ENCODE measurements at regions not wholly inside any gene's neighbourhood (a gene's known extent, or its start where the extent isn't known, plus 50 kb on each side); places are given as distances from the start of the nearest gene placed in this dataset.

GRCh38 chr4:54539500-54540029 is 118.2 kb upstream of the KIT start:
- no peak overlapping the region for H3K9ac ChIP-seq (ENCODE audit: low read length in 3 of 3)
- H3K36me3 ChIP-seq (ENCODE audit: control insufficient read depth in 2 of 3, insufficient read depth in 3 of 3, low read length in 3 of 3) = no peaks in the 10 kb centered on the region
- no peaks in the 10 kb centered on the region for H3K27me3 ChIP-seq (ENCODE audit: control insufficient read depth, insufficient read depth, low read length)
- DNase-seq (peak; percentile 80 to 86 (median 83)), FAIRE-seq (no peak)
- peaks cover 0 to 5% (median 0%) of the 10 kb centered on the region in 3 donors for H3K4me1 ChIP-seq (ENCODE audit: control insufficient read depth in 2 of 3, insufficient read depth in 2 of 3, low read depth in 1 of 3, low read length in 3 of 3)
- intact Hi-C loops (cut with DNase I) = no loop called here
- no peak for TF ChIP-seq CTCF (IDR thresholded peaks at IDR 0.05; ENCODE audit: borderline replicate concordance, extremely low read depth, insufficient read depth)
- H3K4me3 ChIP-seq (ENCODE audit: low read length in 3 of 3) = peak overlapping the region; percentile 21 to 53 (median 51)
- H3K27ac ChIP-seq (ENCODE audit: low read depth in 2 of 2, low read length in 2 of 2) = no peak overlapping the region
- H3K9me3 ChIP-seq (ENCODE audit: control insufficient read depth in 2 of 3, insufficient read depth in 1 of 3, low read length in 3 of 3) = no peaks in the 10 kb centered on the region

GRCh38 chr4:54540931-54541330 is 116.8 kb upstream of the KIT start:
- no peak for DNase-seq
- H3K4me1 ChIP-seq (ENCODE audit: control insufficient read depth in 2 of 3, insufficient read depth in 2 of 3, low read depth in 1 of 3, low read length in 3 of 3) = peaks cover 0 to 5% (median 0%) of the 10 kb centered on the region in 3 donors
- no peaks in the 10 kb centered on the region for H3K9me3 ChIP-seq (ENCODE audit: control insufficient read depth in 2 of 3, insufficient read depth in 1 of 3, low read length in 3 of 3)
- no peak for TF ChIP-seq CTCF (IDR thresholded peaks at IDR 0.05; ENCODE audit: borderline replicate concordance, extremely low read depth, insufficient read depth)
- no peak overlapping the region for H3K9ac ChIP-seq (ENCODE audit: low read length in 3 of 3)
- H3K36me3 ChIP-seq (ENCODE audit: control insufficient read depth in 2 of 3, insufficient read depth in 3 of 3, low read length in 3 of 3) = no peaks in the 10 kb centered on the region
- H3K4me3 ChIP-seq (ENCODE audit: low read length in 3 of 3) = no peak overlapping the region
- FAIRE-seq = no peak
- H3K27me3 ChIP-seq (ENCODE audit: control insufficient read depth, insufficient read depth, low read length) = no peaks in the 10 kb centered on the region
- H3K27ac ChIP-seq (ENCODE audit: low read depth in 2 of 2, low read length in 2 of 2) = no peak overlapping the region
- intact Hi-C loops (cut with DNase I) = no loop called here

GRCh38 chr4:54541426-54542118 is 116.2 kb upstream of the KIT start:
- peaks cover 0 to 5% (median 0%) of the 10 kb centered on the region in 3 donors for H3K4me1 ChIP-seq (ENCODE audit: control insufficient read depth in 2 of 3, insufficient read depth in 2 of 3, low read depth in 1 of 3, low read length in 3 of 3)
- H3K9ac ChIP-seq (ENCODE audit: low read length in 3 of 3) = no peak overlapping the region
- no peak for FAIRE-seq
- H3K4me3 ChIP-seq (ENCODE audit: low read length in 3 of 3) = no peak overlapping the region
- no peaks in the 10 kb centered on the region for H3K9me3 ChIP-seq (ENCODE audit: control insufficient read depth in 2 of 3, insufficient read depth in 1 of 3, low read length in 3 of 3)
- H3K27me3 ChIP-seq (ENCODE audit: control insufficient read depth, insufficient read depth, low read length) = no peaks in the 10 kb centered on the region
- H3K27ac ChIP-seq (ENCODE audit: low read depth in 2 of 2, low read length in 2 of 2) = no peak overlapping the region
- intact Hi-C loops (cut with DNase I) = no loop called here
- H3K36me3 ChIP-seq (ENCODE audit: control insufficient read depth in 2 of 3, insufficient read depth in 3 of 3, low read length in 3 of 3) = no peaks in the 10 kb centered on the region
- no peak for TF ChIP-seq CTCF (IDR thresholded peaks at IDR 0.05; ENCODE audit: borderline replicate concordance, extremely low read depth, insufficient read depth)
- DNase-seq = no peak

Measured in kidney (tissue), 13 donors.